ENCODE measurements at regions not wholly inside any gene's neighbourhood (a gene's known extent, or its start where the extent isn't known, plus 50 kb on each side); places are given as distances from the start of the nearest gene placed in this dataset.

DNA sequence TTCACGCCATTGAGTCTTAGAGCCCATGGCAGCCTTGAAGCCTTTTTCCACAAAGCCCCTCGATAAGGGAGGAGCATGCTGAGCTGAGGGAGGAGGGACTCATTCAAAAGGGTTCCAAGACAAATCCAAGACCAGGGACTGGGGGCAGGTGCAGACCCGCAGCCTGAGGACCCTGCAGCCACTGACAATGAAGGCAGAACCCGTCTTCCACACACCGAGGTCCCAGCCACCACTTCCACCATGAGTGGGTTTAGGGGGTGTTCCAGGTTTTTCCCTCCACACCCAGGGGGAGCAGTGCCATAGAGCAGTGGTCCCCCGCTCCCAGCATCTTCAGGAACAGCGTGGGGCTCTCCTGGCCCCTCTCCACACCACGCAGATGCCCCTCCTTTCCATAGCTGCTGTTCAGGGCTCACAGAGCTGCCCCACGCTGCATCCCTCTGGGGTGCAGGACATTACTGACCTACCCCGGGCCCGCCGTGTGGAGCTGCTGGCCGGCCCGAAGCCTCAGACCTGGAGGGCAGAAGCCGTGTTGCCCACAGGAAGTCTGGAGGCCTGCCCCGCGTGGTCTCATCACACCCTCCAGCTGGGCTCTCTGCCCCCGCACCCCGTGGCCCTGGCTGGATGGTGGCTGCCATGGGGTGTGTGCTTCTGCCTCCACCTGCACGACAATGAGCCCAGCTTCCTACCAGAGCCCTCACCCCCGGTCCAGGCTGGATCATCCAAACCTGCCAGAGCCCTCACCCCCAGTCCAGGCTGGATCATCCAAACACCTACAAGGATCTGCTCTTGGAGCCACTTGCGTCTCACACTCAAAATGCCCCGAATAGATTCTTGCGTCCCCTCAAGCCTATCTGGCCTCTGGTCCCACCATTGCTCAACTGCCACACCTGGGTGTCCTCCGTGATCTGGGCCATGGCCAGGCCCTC, 220.0 kb upstream of the TCERG1L start:
- TF ChIP-seq FOSL2 (CRISPR knock-in tag; IDR thresholded peaks at IDR 0.05) (no peak), EED (CRISPR knock-in tag; IDR thresholded peaks at IDR 0.05) (no peak), SRSF9 (IDR thresholded peaks at IDR 0.05; ENCODE audit: borderline replicate concordance, insufficient read depth, low read depth, low read length, poor library complexity, severe bottlenecking) (no peak), SIX1 (CRISPR knock-in tag; IDR thresholded peaks at IDR 0.05; ENCODE audit: borderline replicate concordance) (no peak), CREB1 (IDR thresholded peaks at IDR 0.05) (no peak), CREB1 (CRISPR knock-in tag; IDR thresholded peaks at IDR 0.05) (no peak), ZNF460 (CRISPR knock-in tag; IDR thresholded peaks at IDR 0.05; ENCODE audit: borderline replicate concordance) (no peak), MED1 (CRISPR knock-in tag; IDR thresholded peaks at IDR 0.05) (no peak)
- TF ChIP-seq, protein P1, sequence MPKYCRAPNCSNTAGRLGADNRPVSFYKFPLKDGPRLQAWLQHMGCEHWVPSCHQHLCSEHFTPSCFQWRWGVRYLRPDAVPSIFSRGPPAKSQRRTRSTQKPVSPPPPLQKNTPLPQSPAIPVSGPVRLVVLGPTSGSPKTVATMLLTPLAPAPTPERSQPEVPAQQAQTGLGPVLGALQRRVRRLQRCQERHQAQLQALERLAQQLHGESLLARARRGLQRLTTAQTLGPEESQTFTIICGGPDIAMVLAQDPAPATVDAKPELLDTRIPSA (CRISPR knock-in tag; IDR thresholded peaks at IDR 0.05; ENCODE audit: borderline replicate concordance): no peak
